Keratinocyte (primary cell): ENCODE measurements at regions not wholly inside any gene's neighbourhood (a gene's known extent, or its start where the extent isn't known, plus 50 kb on each side); places are given as distances from the start of the nearest gene placed in this dataset.

Source experiments
- DNase-seq: peaks from one replicate; pipeline ENCODE4 v3.0.0-alpha.2; 2011; ENCODE audit warnings: low read depth, missing footprints, low spot score
- FAIRE-seq: peaks from 2 replicates; lab custom pipeline; 2011; peaks lifted over from hg19 to GRCh38; lab: Jason Lieb, UNC
- H2AFZ ChIP-seq: 2 replicates; pipeline ENCODE4 v1.6.0; 2012; ENCODE audit warnings: low read length, control low read depth, inconsistent platforms; ENCODE audit not compliant: control insufficient read depth
- H3K27ac ChIP-seq: 2 replicates; pipeline ENCODE4 v1.5.1; 2011; ENCODE audit warnings: low read length; ENCODE audit not compliant: control insufficient read depth, insufficient read depth
- H3K27me3 ChIP-seq: 3 replicates; pipeline ENCODE4 v1.6.0; 2011; ENCODE audit warnings: low read length; ENCODE audit not compliant: control insufficient read depth, insufficient read depth; ENCODE audit errors: extremely low read depth
- H3K36me3 ChIP-seq, 2 experiments: 2 replicates in 1 of 2; 3 replicates in 1 of 2; pipeline ENCODE4 v1.5.1; 2011; ENCODE audit warnings: low read length in 2 of 2, mild to moderate bottlenecking in 1 of 2; ENCODE audit not compliant: control insufficient read depth in 2 of 2, insufficient read depth in 2 of 2; ENCODE audit errors: extremely low read depth in 1 of 2
- H3K4me1 ChIP-seq: 3 replicates; pipeline ENCODE4 v1.5.1; 2011; ENCODE audit warnings: low read length; ENCODE audit not compliant: control insufficient read depth, insufficient read depth; ENCODE audit errors: extremely low read depth
- H3K4me2 ChIP-seq: 3 replicates; pipeline ENCODE4 v1.6.0; 2011; ENCODE audit warnings: low read depth, low read length; ENCODE audit not compliant: control insufficient read depth, insufficient read depth; ENCODE audit errors: extremely low read depth
- H3K4me3 ChIP-seq, 3 experiments: fragments of 200-600 bp in 1 of 3; sonication (generic) in 1 of 3; 2 replicates in 2 of 3; 3 replicates in 1 of 3; pipeline ENCODE4 v1.5.1; 2011 to 2016; ENCODE audit warnings: low read length in 3 of 3, mild to moderate bottlenecking in 3 of 3, control low read depth in 2 of 3, inconsistent platforms in 1 of 3, low read depth in 1 of 3, mixed read lengths in 1 of 3, mixed run types in 1 of 3, moderate library complexity in 1 of 3; ENCODE audit not compliant: control insufficient read depth in 2 of 3, insufficient read depth in 2 of 3; ENCODE audit errors: extremely low read depth in 1 of 3
- H3K79me2 ChIP-seq: 2 replicates; pipeline ENCODE4 v1.6.0; 2012; ENCODE audit warnings: low read length; ENCODE audit not compliant: control insufficient read depth, insufficient read depth
- H3K9ac ChIP-seq: 3 replicates; pipeline ENCODE4 v1.6.0; 2011; ENCODE audit warnings: low read length; ENCODE audit not compliant: control insufficient read depth, insufficient read depth; ENCODE audit errors: extremely low read depth
- H3K9me1 ChIP-seq: 3 replicates; pipeline ENCODE4 v1.6.0; 2011; ENCODE audit warnings: low read length; ENCODE audit not compliant: control insufficient read depth, insufficient read depth; ENCODE audit errors: extremely low read depth
- H3K9me3 ChIP-seq: 2 replicates; pipeline ENCODE4 v1.5.1; 2012; ENCODE audit warnings: low read depth, low read length; ENCODE audit not compliant: control insufficient read depth
- H4K20me1 ChIP-seq: 3 replicates; pipeline ENCODE4 v1.6.0; 2011; ENCODE audit warnings: low read length; ENCODE audit not compliant: control insufficient read depth, insufficient read depth; ENCODE audit errors: extremely low read depth
- CTCF ChIP-seq, 3 experiments: IDR thresholded peaks in 1 of 3; conservative IDR thresholded peaks in 1 of 3; optimal IDR thresholded peaks in 1 of 3; 2 replicates in 2 of 3; 3 replicates in 1 of 3; pipeline versions ENCODE3 to v1.5.1; 2011; ENCODE audit warnings: low read length in 3 of 3, mild to moderate bottlenecking in 3 of 3, moderate library complexity in 2 of 3, control low read depth in 1 of 3, inconsistent platforms in 1 of 3; ENCODE audit not compliant: insufficient read depth in 2 of 3; ENCODE audit errors: extremely low read depth in 1 of 3
- EZH2 ChIP-seq: IDR thresholded peaks from one replicate; pipeline ENCODE4 v1.6.1; 2012; ENCODE audit warnings: inconsistent platforms, mild to moderate bottlenecking, low read length, moderate library complexity
- dilution Hi-C: fragments of 300-500 bp; cut with MboI; formaldehyde crosslinking; loops from one replicate; pipeline ENCODE4 v1.7.0; 2020; ENCODE audit warnings: low sequenced_read_pairs; ENCODE audit not compliant: extremely low pct_ligation_motif_present

- DNase-seq (no peak), FAIRE-seq (no peak)
- H3K36me3 ChIP-seq: no peaks in the 10 kb centered on the region
- H3K27me3 ChIP-seq: no peaks in the 10 kb centered on the region
- H3K4me2 ChIP-seq: no peak overlapping the region
- no peak overlapping the region for H3K27ac ChIP-seq
- TF ChIP-seq EZH2: no peak
- TF ChIP-seq CTCF (optimal IDR thresholded peaks at IDR 0.05 in 1 of 3, IDR thresholded peaks at IDR 0.05 in 1 of 3, conservative IDR thresholded peaks at IDR 0.05 in 1 of 3; ENCODE audit: extremely low read depth in 1 of 3, insufficient read depth in 2 of 3, low read length in 3 of 3): no peak
- no peaks in the 10 kb centered on the region for H4K20me1 ChIP-seq
- H2AFZ ChIP-seq: no peak overlapping the region
- no peaks in the 10 kb centered on the region for H3K79me2 ChIP-seq
- no peaks in the 10 kb centered on the region for H3K9me1 ChIP-seq
- no peak overlapping the region for H3K4me3 ChIP-seq
- dilution Hi-C loops: no loop called here
- no peaks in the 10 kb centered on the region for H3K4me1 ChIP-seq
- peaks cover 4% of the 10 kb centered on the region for H3K9me3 ChIP-seq
- H3K9ac ChIP-seq: no peak overlapping the region
Observed at GRCh38 chr19:29044037-29044436, 168.9 kb downstream of the UQCRFS1 start.

GRCh38 chr19:29042450-29042849 lies 170.5 kb downstream of the UQCRFS1 start:
- DNase-seq (no peak), FAIRE-seq (no peak)
- H3K9me1 ChIP-seq: no peaks in the 10 kb centered on the region
- H4K20me1 ChIP-seq: no peaks in the 10 kb centered on the region
- H3K36me3 ChIP-seq: no peaks in the 10 kb centered on the region
- TF ChIP-seq EZH2: no peak
- TF ChIP-seq CTCF (optimal IDR thresholded peaks at IDR 0.05 in 1 of 3, IDR thresholded peaks at IDR 0.05 in 1 of 3, conservative IDR thresholded peaks at IDR 0.05 in 1 of 3; ENCODE audit: extremely low read depth in 1 of 3, insufficient read depth in 2 of 3, low read length in 3 of 3): no peak
- no peak overlapping the region for H3K27ac ChIP-seq
- dilution Hi-C loops: no loop called here
- no peaks in the 10 kb centered on the region for H3K9me3 ChIP-seq
- no peaks in the 10 kb centered on the region for H3K79me2 ChIP-seq
- no peak overlapping the region for H3K9ac ChIP-seq
- H3K27me3 ChIP-seq: no peaks in the 10 kb centered on the region
- H3K4me2 ChIP-seq: no peak overlapping the region
- H3K4me1 ChIP-seq: no peaks in the 10 kb centered on the region
- H3K4me3 ChIP-seq: no peak overlapping the region
- H2AFZ ChIP-seq: no peak overlapping the region
